PFSK-1 (cell line): ENCODE measurements at regions not wholly inside any gene's neighbourhood (a gene's known extent, or its start where the extent isn't known, plus 50 kb on each side); places are given as distances from the start of the nearest gene placed in this dataset.

Experiments
- FOXP2 ChIP-seq: optimal IDR thresholded peaks from 2 replicates; pipeline ENCODE3; 2011; ENCODE audit warnings: borderline replicate concordance, control low read depth, inconsistent platforms; ENCODE audit not compliant: insufficient read depth; ENCODE audit errors: extremely low read length, extremely low read depth
- POLR2AphosphoS5 ChIP-seq: IDR thresholded peaks from 2 replicates; pipeline ENCODE4 v1.6.1; 2012; ENCODE audit warnings: low read depth, mild to moderate bottlenecking, control low read depth, low read length, moderate library complexity
- SIN3A ChIP-seq: IDR thresholded peaks from 2 replicates; pipeline ENCODE4 v1.6.1; 2012; ENCODE audit warnings: mild to moderate bottlenecking, low read length, moderate library complexity, borderline replicate concordance; ENCODE audit not compliant: insufficient read depth
- TAF1 ChIP-seq: IDR thresholded peaks from 2 replicates; pipeline ENCODE4 v1.6.1; 2012; ENCODE audit warnings: low read length, control low read depth, borderline replicate concordance; ENCODE audit not compliant: insufficient read depth
- TF ChIP-seq, protein P1 (sequence below), 2 experiments: IDR thresholded peaks; 2 replicates each; pipeline versions ENCODE4 v1.6.1 to v1.8.0; 2011 to 2012; ENCODE audit warnings: low read depth in 2 of 2, low read length in 2 of 2, control low read depth in 1 of 2, inconsistent platforms in 1 of 2, mild to moderate bottlenecking in 1 of 2, moderate library complexity in 1 of 2; ENCODE audit not compliant: insufficient read depth in 1 of 2

DNA sequence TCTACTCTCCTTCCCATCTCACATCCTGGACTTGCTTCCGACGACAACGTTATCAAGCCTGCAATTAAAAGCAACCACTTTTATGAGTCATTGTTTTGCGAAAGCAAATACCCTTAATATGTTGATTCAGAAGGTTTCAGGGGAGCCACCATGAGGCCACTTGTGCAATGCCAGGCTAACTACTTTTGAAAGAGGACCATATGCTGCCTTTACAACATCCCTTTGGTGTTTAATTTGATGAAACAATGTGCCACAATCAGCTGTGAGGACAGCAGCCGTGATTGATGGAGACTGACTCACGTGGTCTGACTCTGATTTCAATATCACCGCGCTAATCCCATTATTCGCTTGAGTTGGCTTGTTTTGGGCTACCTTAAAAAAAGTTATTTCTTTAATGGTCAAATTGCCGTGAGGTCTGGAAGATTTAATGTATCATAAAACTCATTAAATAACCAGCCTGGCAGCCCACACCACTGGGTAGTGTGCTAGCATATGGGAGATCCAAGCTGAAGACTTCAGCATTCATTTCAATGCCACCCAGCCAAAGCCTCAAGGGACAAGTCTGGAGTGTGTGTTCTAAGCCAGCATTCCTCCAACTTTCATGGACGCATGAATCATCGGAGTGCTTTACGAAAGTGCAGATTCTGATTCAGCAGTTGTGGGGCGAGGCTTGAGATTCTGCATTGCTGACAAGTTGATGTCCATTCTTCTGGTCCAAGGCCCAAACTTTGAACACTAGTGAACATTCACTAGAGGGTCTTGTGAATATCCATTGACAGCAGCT is 73.3 kb upstream of the PAXBP1 start:
- TF ChIP-seq SIN3A (no peak), FOXP2 (no peak), POLR2AphosphoS5 (no peak), TAF1 (no peak)
- TF ChIP-seq, protein P1, sequence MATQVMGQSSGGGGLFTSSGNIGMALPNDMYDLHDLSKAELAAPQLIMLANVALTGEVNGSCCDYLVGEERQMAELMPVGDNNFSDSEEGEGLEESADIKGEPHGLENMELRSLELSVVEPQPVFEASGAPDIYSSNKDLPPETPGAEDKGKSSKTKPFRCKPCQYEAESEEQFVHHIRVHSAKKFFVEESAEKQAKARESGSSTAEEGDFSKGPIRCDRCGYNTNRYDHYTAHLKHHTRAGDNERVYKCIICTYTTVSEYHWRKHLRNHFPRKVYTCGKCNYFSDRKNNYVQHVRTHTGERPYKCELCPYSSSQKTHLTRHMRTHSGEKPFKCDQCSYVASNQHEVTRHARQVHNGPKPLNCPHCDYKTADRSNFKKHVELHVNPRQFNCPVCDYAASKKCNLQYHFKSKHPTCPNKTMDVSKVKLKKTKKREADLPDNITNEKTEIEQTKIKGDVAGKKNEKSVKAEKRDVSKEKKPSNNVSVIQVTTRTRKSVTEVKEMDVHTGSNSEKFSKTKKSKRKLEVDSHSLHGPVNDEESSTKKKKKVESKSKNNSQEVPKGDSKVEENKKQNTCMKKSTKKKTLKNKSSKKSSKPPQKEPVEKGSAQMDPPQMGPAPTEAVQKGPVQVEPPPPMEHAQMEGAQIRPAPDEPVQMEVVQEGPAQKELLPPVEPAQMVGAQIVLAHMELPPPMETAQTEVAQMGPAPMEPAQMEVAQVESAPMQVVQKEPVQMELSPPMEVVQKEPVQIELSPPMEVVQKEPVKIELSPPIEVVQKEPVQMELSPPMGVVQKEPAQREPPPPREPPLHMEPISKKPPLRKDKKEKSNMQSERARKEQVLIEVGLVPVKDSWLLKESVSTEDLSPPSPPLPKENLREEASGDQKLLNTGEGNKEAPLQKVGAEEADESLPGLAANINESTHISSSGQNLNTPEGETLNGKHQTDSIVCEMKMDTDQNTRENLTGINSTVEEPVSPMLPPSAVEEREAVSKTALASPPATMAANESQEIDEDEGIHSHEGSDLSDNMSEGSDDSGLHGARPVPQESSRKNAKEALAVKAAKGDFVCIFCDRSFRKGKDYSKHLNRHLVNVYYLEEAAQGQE (IDR thresholded peaks at IDR 0.05; ENCODE audit: insufficient read depth in 1 of 2, low read depth in 2 of 2, low read length in 2 of 2): no peak

- TF ChIP-seq TAF1 (no peak), FOXP2 (no peak), SIN3A (no peak), POLR2AphosphoS5 (no peak)
- TF ChIP-seq, protein P1 (IDR thresholded peaks at IDR 0.05; ENCODE audit: insufficient read depth in 1 of 2, low read depth in 2 of 2, low read length in 2 of 2): peak in 1 of 2 experiments; percentile 79; a peak in 2 of 4 replicates
Observed at GRCh38 chr21:32858628-32859027, 87.1 kb upstream of the PAXBP1 start.

- TF ChIP-seq FOXP2 (no peak), SIN3A (no peak), POLR2AphosphoS5 (no peak), TAF1 (no peak)
- TF ChIP-seq, protein P1 (IDR thresholded peaks at IDR 0.05; ENCODE audit: insufficient read depth in 1 of 2, low read depth in 2 of 2, low read length in 2 of 2): no peak
Observed at GRCh38 chr21:32860399-32860798, 88.8 kb upstream of the PAXBP1 start.

DNA sequence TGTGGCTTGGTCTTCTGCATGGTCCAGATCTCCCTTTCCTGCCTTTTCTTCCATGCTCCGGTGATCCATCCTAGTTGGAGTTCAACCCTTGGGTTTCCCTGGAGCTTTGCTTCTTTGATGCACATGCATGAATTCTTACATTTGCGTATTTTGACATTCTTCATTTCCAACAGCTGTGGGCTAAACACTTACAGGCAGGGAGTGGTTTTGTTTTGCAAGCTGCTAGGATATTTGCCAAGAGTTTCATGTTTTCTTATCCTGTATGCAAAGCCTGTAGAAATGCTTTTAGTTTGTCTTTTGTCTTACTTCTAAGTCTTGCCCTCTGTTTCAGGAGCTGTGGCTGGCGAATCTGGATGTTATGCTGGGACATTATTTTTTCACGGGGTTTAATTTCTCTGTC is 90.3 kb upstream of the PAXBP1 start:
- TF ChIP-seq FOXP2 (no peak), POLR2AphosphoS5 (no peak), SIN3A (no peak), TAF1 (no peak)
- TF ChIP-seq, protein P1 (IDR thresholded peaks at IDR 0.05; ENCODE audit: insufficient read depth in 1 of 2, low read depth in 2 of 2, low read length in 2 of 2): no peak
